ENCODE measurements at regions not wholly inside any gene's neighbourhood (a gene's known extent, or its start where the extent isn't known, plus 50 kb on each side); places are given as distances from the start of the nearest gene placed in this dataset.
"Not testable (repeated sequence)": the region's sequence is repeated elsewhere in the genome, so short reads cannot be mapped to it uniquely, and the experiment has no call there.

DNA sequence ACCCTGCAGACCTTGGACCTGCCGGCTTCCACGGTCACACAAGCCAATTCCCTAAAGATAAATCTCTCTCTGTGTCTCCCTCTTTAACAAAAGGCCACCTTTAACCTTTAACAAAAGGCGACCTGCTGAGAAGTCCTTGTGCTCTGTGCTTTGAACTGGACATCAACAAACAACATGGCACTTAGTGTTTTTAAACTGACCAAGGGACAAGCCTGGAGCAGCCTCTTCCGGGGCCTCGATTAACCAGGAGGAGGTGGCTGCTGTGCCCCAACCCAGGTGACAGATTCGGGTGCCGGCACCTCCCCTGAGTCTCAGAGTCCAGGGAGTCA lies 135.3 kb downstream of the RTP5 start:
- no peak for DNase-seq (ENCODE audit: low read depth)

DNA sequence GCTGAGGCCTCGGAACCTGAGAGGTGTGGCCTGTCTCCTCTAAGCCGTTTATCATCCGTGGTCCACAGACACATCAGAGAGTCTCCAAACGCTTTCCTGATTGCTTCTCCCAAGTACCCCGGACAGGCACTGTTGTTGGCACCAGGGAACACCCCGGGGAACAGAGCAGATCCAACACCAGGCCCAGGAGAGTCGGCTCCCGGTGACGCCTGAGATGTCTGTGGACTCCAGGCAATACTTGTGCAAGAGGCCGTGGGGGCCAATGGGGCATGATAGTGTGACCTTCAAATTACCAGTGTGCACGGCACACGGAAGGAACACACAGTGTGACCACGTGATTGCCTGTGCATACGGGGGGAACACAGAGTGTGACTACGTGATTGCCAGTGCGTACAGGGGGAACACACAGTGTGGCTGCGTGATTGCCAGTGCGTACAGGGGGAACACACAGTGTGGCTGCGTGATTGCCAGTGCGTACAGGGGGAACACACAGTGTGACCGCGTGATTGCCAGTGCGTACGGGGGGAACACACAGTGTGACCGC lies 136.6 kb downstream of the RTP5 start:
- DNase-seq (ENCODE audit: low read depth): not testable (repeated sequence)

DNA sequence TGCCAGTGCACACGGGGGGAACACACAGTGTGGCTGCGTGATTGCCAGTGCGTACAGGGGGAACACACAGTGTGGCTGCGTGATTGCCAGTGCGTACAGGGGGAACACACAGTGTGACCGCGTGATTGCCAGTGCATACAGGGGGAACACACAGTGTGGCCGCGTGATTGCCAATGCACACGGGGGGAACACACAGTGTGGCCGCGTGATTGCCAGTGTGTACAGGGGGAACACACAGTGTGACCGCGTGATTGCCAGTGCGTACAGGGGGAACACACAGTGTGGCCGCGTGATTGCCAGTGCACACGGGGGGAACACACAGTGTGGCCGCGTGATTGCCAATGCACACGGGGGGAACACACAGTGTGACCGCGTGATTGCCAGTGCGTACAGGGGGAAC lies 139.4 kb downstream of the RTP5 start:
- not testable (repeated sequence) for DNase-seq (ENCODE audit: low read depth)

DNA sequence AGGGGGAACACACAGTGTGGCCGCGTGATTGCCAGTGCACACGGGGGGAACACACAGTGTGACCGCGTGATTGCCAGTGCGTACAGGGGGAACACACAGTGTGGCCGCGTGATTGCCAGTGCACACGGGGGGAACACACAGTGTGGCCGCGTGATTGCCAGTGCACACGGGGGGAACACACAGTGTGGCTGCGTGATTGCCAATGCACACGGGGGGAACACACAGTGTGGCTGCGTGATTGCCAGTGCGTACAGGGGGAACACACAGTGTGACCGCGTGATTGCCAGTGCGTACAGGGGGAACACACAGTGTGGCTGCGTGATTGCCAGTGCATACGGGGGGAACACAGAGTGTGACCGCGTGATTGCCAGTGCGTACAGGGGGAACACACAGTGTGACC lies 140.3 kb downstream of the RTP5 start:
- DNase-seq (ENCODE audit: low read depth): not testable (repeated sequence)

DNA sequence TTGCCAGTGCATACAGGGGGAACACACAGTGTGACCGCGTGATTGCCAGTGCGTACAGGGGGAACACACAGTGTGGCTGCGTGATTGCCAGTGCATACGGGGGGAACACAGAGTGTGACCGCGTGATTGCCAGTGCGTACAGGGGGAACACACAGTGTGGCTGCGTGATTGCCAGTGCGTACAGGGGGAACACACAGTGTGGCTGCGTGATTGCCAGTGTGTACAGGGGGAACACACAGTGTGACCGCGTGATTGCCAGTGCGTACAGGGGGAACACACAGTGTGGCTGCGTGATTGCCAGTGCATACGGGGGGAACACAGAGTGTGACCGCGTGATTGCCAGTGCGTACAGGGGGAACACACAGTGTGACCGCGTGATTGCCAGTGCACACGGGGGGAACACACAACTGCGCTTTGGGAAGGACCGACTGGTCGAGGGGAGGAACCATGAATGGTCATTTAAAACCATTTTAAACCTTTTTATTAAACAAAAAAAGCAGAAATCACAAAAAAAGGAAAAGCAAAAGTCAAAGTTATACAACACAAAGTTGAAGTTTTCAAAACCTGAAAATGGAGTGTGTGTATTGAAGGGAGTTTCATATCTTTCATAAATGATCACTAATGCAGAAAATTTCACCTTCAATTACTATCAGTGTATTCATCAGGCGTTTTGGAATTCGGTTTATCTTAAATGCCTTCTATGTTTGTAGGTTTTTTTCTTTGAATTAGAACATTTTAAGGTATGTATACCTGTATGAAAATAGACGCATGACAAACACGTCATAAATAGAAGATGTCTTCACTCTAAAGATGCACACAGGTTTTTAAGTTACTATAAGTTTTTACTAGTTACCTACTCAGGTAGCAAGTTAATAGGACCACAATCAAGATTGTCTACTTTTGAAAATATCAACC lies 141.0 kb downstream of the RTP5 start:
- not testable (repeated sequence) for DNase-seq (ENCODE audit: low read depth)

DNA sequence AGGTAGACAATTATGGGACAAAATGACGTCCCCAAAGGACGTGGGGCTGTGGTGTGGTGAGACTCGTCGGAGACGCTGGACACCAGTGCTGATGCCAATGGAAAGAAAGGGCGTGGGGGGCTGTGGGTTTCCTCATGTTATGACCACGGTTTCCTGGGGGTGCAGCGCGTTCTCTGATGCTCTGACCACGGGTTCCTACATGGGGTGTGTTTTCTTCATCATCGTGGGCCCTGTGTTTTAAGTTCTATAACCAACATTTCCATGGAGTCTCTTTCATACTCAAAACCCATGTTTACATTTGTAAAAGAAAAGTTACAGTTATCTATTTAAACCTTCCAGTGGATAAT lies 141.6 kb downstream of the RTP5 start:
- no peak for DNase-seq (ENCODE audit: low read depth)

DNA sequence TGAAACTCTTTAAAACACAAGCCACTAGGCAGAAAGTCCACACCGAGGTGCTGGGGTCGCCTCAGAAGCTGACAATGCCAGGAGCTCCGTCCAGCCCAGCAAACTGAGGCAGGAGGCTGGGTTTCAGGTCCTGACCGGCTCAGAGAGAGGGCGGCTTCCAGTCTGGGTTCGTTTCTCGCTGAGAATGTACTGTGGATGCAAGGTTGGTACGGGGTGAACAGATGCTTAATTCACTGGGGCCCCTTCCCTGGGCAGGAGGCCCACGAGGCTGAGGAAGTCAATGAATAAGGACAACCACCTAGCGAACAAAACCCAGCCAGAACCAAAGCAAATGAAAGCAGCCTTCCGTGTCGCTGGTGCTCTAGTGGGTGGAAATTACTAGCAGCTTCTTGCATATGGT lies 142.0 kb downstream of the RTP5 start:
- no peak for DNase-seq (ENCODE audit: low read depth)

DNA sequence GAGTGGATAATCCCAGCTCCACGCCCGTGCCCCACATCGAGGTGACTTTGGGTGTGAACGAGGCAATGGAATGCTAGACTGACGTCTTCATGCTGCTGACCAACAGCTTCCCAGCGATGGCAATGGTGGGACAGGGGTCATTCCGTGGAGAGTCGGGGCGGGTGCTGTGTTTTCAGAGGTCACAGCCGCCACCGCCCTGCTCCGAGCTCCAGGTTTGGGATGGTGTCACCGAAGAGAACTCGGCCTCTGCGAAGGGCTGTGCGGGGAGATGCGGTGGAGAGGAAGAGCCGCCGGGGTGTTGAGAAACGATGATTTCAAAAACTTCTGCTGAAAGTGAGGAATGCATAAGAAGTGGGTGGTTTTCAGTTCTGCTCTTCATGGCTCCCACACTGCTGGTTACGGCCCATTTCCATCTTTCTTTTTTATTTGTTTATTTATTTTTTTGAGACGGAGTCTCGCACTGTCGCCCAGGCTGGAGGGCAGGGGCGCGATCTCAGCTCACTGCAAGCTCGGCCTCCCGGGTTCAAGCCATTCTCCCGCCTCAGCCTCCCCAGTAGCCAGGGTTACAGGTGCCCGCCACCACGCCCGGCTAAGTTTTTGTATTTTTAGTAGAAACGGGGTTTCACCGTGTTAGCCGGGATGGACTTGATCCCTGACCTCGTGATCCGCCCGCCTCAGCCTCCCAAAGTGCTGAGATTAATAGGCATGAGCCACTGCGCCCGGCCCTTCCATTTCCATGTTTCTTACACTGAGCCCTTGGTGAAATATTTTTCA lies 142.6 kb downstream of the RTP5 start:
- DNase-seq (ENCODE audit: low read depth): no peak

DNA sequence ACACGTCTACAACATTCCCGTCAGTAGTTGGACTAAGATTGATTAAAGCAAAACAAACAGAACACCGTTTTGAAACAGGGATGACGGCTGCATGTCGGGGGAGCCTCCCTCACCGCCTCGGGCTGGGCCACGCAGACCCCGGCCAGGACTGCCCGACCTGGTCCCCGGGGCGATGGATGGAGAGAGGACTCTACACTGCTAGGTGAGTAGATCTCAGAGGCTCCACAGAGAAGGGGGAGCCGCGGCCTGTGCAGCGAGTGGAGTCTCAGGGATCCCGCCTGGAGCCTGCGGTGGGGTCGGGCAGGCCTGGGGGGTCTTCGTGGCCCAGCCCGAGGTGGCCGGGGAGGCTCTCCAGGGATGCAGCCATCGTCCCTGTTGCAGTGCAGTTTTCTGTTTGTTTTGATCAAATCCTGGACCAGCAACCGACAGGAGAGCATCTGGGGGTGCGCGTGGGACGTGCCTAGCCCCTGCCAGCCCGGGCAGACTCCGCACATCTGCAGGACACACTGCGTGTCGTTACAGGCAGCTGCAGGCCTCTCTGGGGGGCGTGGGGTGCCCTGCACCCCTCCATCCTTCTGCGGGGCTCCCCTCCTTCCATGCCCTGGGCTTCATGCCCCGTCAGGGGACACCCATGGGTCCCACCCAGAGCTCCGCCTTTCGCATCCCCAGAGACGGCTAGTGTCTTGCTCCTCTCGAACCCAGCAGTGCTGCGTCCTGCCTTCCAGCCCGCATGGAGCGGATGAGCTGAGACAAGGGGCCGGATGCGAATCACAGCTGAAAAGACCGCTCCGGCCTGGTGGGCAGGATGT lies 143.6 kb downstream of the RTP5 start:
- DNase-seq (ENCODE audit: low read depth): no peak

DNA sequence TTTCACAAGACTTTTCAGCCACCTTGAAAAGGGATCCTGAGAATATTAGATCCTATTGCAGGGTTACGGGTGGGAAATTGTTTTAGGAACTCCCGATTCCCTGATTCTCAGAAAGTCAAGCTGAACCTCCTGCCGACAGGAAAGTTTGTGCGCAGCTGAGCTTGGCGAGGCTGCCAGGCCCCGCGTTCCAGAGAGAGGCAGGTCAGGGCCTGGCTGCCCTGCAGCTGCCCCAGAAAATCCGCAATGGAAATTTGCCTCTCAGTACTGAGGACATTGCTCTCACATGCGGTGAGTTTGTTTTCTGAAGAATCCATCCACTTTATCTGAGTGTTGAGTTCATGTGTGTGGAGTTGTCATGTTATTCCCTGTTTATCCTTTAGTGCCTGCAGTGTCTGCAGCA lies 144.2 kb downstream of the RTP5 start:
- no peak for DNase-seq (ENCODE audit: low read depth)

DNA sequence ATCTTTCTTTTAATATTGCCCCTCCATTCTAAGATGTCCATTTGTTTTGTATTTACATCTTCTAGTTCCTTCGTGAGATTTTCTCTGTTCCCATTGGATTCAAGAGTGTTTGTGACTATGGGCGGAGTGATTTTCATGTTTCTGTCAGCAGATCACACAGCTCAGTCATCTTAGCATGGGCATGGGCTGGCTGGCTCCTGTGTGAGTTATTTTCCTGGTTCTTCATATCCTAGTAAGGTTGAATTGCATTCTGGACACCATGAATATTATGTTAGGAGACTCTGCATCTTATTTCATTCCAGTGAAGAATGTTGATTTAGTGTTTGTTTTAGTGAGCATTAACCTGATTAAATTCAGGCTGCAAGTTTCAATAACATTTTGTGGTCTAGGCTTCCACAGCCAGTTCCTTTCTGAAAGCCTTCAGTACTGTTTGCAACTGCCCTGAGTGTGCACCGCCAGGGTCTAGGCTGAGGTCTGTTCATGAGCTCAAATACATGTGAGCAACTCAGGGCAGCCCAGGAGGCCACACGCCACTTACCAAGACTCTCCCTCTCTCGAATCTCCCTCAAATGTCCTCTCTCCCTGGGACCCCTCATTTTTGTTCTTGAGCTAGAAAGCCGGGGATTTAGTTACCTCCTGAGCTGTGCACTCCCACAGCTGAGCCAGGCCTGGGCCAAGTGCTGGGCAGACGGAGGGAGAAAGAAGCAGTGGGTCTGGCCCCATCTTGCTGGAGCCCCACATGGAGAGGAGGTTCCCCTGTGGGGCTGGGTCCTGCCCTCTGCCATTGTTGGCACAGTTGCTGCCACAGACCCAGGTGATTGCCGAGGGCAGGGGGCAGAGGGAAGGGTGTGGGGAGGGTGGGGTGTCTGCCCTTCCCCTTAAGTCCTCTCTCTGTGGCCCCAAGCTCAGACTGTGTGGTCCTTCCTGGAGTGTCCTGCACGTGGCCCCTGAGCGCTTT lies 145.9 kb downstream of the RTP5 start:
- no peak for DNase-seq (ENCODE audit: low read depth)

DNA sequence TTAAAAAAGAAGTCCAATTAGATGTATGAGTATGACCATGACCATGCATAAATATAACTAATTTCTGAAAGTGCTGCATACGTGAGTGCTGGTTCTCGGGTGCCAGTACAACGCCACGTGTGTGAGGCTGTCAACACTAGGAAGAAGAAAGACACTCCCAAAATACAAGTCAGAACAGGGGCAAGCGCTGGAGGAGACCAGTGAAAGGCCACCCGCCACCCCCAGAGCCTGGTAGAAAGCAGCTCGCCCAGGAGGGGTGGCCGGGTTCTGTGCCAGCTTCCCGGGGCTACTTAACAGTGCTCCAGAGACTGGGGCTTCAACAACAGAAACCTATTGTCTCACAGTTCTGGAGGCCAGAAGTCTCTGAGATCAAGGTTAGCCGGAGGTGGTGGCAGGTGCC lies 147.6 kb downstream of the RTP5 start:
- no peak for DNase-seq (ENCODE audit: low read depth)

DNA sequence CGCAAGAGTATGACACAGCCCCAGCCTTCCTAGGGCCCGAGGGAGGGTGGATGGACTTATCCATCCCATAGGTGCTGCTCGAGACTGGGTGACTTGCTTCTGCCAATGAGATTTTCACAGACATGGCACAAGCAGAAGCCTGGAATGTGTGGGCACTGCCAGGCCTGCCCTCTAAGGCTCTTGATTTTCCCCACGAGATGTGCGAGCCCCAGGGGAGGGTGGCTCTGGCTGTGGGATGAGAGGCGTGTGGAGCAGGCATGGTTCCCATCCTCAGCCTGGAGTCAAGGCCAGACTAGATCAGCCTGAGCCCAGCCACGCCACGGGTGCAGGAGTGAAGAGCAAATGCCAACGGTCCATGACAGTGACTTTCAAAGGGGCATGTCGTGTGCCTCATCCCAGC lies 148.9 kb downstream of the RTP5 start:
- not testable (repeated sequence) for DNase-seq (ENCODE audit: low read depth)

DNA sequence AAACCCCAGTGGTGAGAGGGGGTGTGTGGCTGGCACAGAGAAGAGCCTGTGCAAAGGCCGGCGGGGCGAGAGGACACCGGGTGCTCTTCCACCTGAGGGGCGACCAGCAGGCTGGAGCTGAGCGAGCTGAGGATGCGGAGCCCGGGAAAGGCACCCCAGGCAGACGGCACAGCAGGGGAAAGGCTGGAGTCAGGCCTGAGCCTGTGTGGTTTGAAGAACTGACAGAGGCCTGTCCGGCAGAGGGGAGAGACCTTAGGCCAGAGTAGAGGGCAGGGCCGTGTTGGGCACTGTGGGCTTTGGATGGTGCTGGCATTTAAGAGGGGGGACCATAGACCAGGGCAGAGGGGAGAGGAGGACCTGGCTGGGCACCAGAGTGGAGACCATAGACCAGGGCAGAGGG lies 149.8 kb downstream of the RTP5 start:
- DNase-seq (ENCODE audit: low read depth): no peak

DNA sequence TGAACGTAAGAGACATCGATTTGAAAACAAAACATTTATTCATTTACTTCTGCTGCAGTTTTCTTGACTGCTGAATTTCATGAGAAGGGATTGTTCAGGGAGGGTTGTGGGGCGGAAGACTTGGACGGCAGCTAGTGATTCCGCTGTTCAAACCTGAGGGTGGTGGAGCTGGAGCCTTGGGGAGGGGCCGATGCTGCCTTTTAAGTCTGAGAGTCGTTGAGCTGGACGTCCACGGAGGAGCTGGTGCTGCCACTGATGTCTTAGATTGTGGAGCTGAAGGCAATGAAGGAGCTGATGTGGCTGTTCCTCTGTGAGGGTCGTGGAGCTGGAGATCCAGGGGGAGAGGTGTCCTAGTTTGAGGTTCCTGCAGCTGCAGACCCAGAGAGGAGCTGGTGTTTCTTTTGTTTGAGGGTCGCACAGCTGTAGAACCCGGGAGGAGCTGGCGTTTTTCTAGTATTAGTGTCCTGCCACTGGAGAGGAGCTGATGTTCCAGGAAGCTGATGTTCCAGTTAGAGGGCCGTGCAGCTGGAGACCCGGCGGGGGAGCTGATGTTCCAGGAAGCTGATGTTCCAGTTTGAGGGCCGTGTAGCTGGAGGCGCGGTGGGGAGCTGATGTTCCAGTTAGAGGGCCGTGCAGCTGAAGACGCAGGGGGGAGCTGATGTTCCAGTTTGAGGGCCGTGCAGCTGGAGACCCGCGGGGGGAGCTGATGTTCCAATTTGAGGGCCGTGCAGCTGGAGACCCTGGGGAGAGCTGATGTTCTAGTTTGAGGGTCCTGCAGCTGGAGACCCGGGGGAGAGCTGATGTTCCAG lies 150.9 kb downstream of the RTP5 start:
- DNase-seq (ENCODE audit: low read depth): no peak

DNA sequence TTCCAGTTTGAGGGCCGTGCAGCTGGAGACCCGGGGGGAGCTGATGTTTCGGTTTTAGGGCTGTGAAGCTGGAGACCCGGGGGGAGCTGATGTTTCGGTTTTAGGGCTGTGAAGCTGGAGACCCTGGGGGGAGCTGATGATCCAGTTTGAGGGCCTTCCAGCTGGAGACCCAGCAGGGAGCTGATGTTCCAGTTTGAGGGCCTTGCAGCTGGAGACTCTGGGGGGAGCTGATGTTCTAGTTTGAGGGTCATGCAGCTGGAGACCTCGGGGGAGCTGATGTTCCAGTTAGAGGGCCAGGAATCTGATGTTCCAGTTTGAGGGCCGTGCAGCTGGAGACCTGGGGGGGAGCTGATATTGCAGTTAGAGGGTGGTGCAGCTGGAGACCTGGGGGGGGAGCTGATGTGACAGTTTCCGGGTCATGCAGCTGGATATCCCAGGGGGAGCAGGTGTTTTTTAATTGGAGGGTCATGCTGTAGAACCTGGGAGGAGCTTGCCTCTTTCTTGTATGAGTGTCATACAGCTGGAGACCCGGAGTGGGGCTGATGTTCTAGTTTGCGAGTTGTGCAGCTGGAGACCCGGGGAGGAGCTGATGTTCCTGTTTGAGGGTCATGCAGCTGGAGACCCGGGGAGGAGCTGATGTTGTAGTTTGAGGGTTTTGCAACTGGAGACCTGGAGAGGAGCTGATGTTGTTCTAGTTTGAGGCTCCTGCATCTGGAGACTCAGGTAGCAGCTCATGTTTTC lies 153.2 kb downstream of the RTP5 start:
- DNase-seq (ENCODE audit: low read depth): no peak

DNA sequence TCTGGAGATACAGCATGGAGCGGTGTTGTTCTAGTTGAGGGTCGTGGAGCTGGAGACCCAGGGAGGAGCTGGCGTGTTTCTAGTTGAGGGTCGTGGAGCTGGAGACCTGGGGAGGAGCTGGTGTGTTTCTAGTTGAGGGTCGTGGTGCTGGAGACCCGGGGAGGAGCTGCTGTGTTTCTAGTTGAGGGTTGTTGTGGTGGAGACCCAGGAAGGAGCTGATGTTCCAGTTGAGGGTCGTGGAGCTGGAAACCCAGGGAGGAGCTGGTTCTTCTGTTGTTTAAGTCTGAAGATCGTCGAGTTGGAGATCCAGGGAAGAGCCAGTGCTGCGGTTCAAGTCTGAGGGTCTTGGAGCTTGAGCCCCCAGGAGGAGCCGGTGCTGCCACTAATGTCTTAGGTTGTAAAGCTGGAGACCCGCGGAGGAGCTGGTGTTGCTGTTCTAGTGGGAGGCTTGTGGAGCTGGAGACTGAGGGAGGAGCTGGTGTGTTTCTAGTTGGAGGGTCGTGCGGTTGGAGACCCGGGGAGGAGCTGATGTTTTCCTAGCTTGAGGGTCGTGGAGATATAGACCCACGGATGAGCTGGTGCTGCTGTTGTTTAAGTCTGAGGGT lies 155.3 kb downstream of the RTP5 start:
- DNase-seq (ENCODE audit: low read depth): no peak

DNA sequence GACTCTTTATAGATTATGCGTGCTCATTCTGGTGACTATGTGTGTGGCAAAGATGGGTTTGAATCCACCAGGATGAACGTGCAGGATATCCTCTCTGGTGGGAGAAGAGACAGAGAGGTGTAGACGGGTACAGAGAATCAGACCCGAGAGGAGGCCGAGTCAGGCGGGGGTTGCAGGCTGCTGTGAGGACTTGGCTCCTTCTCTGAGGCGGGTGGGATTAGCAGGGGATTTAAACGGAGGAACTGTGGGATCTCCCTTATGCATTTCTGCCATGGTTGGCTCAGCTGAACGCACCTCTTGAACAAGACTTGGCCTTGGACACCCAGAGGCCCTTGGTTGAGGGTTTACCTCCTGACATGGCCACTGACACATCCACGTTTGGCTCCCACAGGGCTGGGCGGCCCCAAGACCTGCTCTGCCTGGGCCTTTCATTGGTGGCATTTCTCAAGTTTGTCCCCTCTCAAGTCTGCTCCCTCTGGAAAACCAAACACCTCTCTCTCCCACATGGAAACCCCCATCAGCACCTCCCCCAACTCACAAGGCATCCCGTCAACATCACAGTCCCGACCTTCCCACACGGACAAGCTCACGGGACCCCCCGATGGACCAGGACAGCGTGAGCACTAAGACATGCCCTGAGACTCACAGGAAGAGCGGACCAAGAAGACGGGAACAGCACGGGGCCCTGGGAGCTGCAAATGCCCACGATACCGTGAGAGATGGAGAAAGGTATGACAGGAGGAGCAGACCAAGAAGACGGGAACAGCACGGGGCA lies 158.3 kb downstream of the RTP5 start:
- DNase-seq (ENCODE audit: low read depth): no peak
